OCI-LY7 (cell line): ENCODE measurements at regions not wholly inside any gene's neighbourhood (a gene's known extent, or its start where the extent isn't known, plus 50 kb on each side); places are given as distances from the start of the nearest gene placed in this dataset.
"Not testable (repeated sequence)": the region's sequence is repeated elsewhere in the genome, so short reads cannot be mapped to it uniquely, and the experiment has no call there.

Experiments
- BruUV-seq: library from RNA; stranded (reverse); fragments of 400-500 nt; replicated peaks from 2 replicates; lab custom pipeline; 2021; lab: Mats Ljungman, UMichigan
- CTCF ChIA-PET: fragments of 300-600 bp; sonication (Branson Sonifier 250); formaldehyde crosslinking; loops from one replicate; lab custom pipeline; 2022; ENCODE audit warnings: antibody characterized with exemption; ENCODE audit not compliant: unreplicated experiment; lab: Charles Lee
- POLR2A ChIA-PET: fragments of 300-600 bp; sonication (Branson Sonifier 250); formaldehyde crosslinking; loops from one replicate; lab custom pipeline; 2022; ENCODE audit warnings: antibody characterized with exemption; lab: Charles Lee
- DNase-seq: peaks from one replicate; pipeline ENCODE4 v3.0.0-alpha.2; 2015; ENCODE audit warnings: low spot score
- H2AFZ ChIP-seq: fragments of 200-600 bp; sonication (generic), shearing (Covaris generic); 2 replicates; pipeline ENCODE4 v1.6.1; 2014; ENCODE audit warnings: mild to moderate bottlenecking, antibody characterized with exemption, low read length, moderate library complexity
- H3K27ac ChIP-seq: fragments of 200-600 bp; sonication (generic); 2 replicates; pipeline ENCODE4 v1.5.1; 2014; ENCODE audit warnings: mixed run types, low read depth, mild to moderate bottlenecking, moderate library complexity, low read length, inconsistent platforms; ENCODE audit not compliant: poor library complexity, severe bottlenecking
- H3K36me3 ChIP-seq: fragments of 200-600 bp; sonication (generic); 2 replicates; pipeline ENCODE4 v1.6.1; 2014; ENCODE audit warnings: mild to moderate bottlenecking, antibody characterized with exemption, low read length, moderate library complexity, mixed read lengths; ENCODE audit not compliant: insufficient read depth
- H3K4me1 ChIP-seq: fragments of 200-600 bp; sonication (generic); 2 replicates; pipeline ENCODE4 v1.5.1; 2014; ENCODE audit warnings: mild to moderate bottlenecking, low read length; ENCODE audit not compliant: insufficient read depth, poor library complexity, severe bottlenecking
- H3K4me2 ChIP-seq: fragments of 200-600 bp; sonication (generic); 2 replicates; pipeline ENCODE4 v1.6.1; 2014; ENCODE audit warnings: mild to moderate bottlenecking, low read length
- H3K4me3 ChIP-seq: fragments of 200-600 bp; sonication (generic); 2 replicates; pipeline ENCODE4 v1.5.1; 2014; ENCODE audit warnings: mild to moderate bottlenecking, low read depth, low read length; ENCODE audit not compliant: poor library complexity, severe bottlenecking
- H3K79me2 ChIP-seq: fragments of 200-600 bp; sonication (generic); 2 replicates; pipeline ENCODE4 v1.6.1; 2016; ENCODE audit warnings: low read depth, mild to moderate bottlenecking, low read length, moderate library complexity, mixed read lengths; ENCODE audit not compliant: insufficient read depth
- H3K9me2 ChIP-seq: fragments of 200-600 bp; sonication (generic); 2 replicates; pipeline ENCODE4 v1.6.1; 2016; ENCODE audit warnings: mild to moderate bottlenecking, low read length, mixed read lengths; ENCODE audit not compliant: insufficient read depth
- H3K9me3 ChIP-seq: fragments of 200-600 bp; sonication (generic); 2 replicates; pipeline ENCODE4 v1.6.1; 2014; ENCODE audit warnings: mild to moderate bottlenecking, mixed run types, low read length, mixed read lengths
- H4K20me1 ChIP-seq: fragments of 200-600 bp; sonication (generic); 2 replicates; pipeline ENCODE4 v1.6.1; 2014; ENCODE audit warnings: mild to moderate bottlenecking, antibody characterized with exemption, low read length, moderate library complexity, mixed read lengths; ENCODE audit not compliant: insufficient read depth
- intact Hi-C: fragments of 100-400 bp; cut with micrococcal nuclease; formaldehyde crosslinking; loops from one replicate; pipeline ENCODE4 v1.10.0; 2022; ENCODE audit not compliant: unreplicated experiment

DNA sequence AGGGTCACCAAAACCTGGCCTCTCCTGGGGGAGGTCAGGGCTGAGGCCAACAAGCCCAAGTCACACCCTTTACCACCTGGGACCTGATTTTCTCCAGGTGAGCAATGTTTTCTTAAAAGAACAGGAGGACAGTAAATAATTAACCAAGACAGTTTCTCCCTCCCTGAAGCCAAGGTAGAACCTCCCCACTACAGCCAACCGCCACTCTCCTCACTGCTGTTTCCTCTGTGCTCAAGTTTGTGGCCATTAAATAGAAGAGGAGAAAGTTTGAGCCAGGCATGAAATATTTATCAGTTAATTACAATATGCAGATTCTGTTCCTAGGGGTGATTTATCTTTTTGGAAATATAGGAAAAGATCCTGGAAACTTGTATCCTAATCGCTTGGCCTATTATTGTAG, 150.6 kb upstream of the ANKRD20A1 start:
- H3K27ac ChIP-seq, H3K79me2 ChIP-seq, BruUV-seq, H3K4me1 ChIP-seq, H3K9me2 ChIP-seq, DNase-seq, CTCF ChIA-PET, H4K20me1 ChIP-seq, H3K9me3 ChIP-seq, POLR2A ChIA-PET, H3K36me3 ChIP-seq, H3K4me2 ChIP-seq, H3K4me3 ChIP-seq, H2AFZ ChIP-seq, intact Hi-C loops: not testable (repeated sequence)

DNA sequence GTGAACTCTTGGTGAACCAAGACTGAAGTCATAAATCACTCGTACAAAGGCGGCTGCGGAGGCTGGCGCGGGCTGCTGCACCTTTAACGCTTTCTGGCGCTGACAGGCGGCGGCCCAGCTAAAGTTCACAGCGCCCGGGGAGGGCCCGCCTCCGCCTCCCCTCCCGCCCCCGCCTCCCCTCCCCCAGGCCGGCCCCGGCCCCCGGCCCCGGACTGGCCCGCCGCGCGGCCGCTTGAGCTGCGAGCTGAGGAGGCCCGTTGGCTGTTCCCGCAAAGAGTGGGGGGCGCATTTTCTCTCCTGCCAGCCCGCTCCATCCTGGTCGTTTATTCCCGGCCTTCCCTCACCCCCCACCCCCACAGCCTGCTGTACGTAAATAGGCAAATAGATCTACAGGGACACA, 147.3 kb upstream of the ANKRD20A1 start:
- H3K4me1 ChIP-seq, H3K36me3 ChIP-seq, H3K9me3 ChIP-seq, H2AFZ ChIP-seq, DNase-seq, intact Hi-C loops, POLR2A ChIA-PET, CTCF ChIA-PET, H3K27ac ChIP-seq, H3K79me2 ChIP-seq, H3K4me3 ChIP-seq, H3K4me2 ChIP-seq, H3K9me2 ChIP-seq, H4K20me1 ChIP-seq, BruUV-seq: not testable (repeated sequence)

DNA sequence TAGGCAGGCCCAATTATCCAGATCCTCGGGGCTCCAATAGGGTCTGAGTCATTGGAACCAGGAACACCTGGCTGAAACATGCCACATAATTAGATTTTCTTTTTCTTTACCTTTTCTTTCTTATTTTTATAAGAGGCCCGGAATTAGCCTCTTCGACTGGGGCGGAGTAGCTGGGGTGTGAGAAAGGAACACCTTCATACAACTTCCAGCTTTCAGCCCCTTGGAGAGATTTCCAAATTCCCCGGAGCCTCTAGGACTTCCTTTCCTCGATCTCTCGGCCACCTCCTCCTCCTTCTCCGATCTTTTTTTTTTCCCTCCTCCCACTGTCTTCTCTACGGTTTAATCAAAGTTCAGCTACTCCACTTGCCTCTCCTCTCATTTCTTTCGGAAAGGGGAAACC, 146.8 kb upstream of the ANKRD20A1 start:
- H3K4me1 ChIP-seq, CTCF ChIA-PET, intact Hi-C loops, H3K9me3 ChIP-seq, H2AFZ ChIP-seq, H3K27ac ChIP-seq, H4K20me1 ChIP-seq, H3K9me2 ChIP-seq, H3K36me3 ChIP-seq, H3K4me3 ChIP-seq, H3K79me2 ChIP-seq, POLR2A ChIA-PET, H3K4me2 ChIP-seq: not testable (repeated sequence)
- TSS peak; percentile 70 for BruUV-seq
- peak; percentile 0 for DNase-seq

DNA sequence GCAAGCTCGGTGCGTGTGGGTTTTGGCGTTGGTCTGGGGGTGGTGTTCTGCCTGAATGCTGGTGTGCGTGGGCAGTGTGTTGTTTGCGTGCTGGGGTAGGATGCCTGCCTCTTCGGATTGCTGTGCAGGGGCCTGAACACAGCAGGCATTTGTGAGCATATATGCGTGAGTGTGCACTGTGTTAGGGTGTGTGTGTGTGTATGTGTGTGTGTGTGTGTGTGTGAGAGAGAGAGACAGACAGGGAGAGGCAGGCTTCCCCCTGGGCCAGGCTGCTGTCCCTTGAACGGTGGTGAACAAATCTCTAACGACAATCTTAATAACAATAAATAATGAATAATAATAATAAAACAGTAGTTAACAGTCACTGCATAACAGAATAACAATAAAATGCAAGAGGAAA, 145.8 kb upstream of the ANKRD20A1 start:
- H3K27ac ChIP-seq, H3K4me2 ChIP-seq, H3K9me3 ChIP-seq, H3K9me2 ChIP-seq, H3K4me1 ChIP-seq, H3K36me3 ChIP-seq, POLR2A ChIA-PET, BruUV-seq, CTCF ChIA-PET, DNase-seq, H2AFZ ChIP-seq, H3K79me2 ChIP-seq, intact Hi-C loops, H3K4me3 ChIP-seq, H4K20me1 ChIP-seq: not testable (repeated sequence)

DNA sequence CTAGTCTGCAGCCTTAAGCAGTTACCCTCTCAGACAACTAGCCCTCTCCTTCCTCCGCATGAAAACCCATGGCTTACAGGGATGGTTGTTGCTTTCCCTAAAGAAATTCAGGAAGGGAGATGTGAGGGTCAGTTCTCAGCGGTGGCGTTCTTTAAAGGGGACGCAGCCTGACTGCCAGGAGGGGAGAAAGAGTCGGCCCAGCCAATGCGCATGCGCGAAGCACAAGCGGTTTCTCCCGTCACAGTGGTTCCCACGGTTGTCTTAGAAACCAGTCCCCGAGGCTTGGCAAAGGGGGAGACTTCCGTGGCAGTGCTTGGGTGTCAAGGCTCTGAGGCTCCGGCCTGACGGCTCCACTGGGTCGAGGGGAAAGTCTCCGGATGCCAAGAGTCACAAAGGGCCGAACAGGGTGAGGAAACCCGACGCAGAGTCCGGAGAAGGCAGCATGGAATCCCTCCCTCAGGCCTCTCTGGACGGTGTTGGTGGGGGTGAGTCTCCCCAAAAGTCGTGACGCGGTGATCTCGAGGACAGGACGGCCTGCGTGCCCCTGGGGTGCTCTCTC, 140.8 kb upstream of the ANKRD20A1 start:
- H3K9me3 ChIP-seq, H3K27ac ChIP-seq, H4K20me1 ChIP-seq, H3K4me3 ChIP-seq, CTCF ChIA-PET, H2AFZ ChIP-seq, H3K79me2 ChIP-seq, BruUV-seq, H3K36me3 ChIP-seq, H3K4me2 ChIP-seq, H3K9me2 ChIP-seq, H3K4me1 ChIP-seq, intact Hi-C loops, POLR2A ChIA-PET, DNase-seq: not testable (repeated sequence)

DNA sequence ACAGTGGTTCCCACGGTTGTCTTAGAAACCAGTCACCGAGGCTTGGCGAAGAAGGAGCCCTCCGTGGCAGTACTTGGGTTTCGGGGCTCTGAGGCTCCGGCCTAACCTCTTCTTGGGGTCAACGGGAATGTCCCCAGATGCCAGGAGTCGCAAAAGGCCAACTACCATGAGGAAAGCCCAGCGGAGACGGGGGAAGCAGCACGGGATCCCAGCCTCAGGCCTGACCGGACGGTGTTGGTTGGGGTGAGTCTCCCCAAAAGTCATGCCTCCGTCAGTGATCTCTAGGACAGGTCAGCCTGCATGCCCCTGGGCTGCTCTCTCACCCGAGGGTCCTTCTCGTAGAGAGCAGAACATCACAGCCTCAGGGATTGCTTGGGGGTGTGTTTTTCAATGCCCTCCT, 138.2 kb upstream of the ANKRD20A1 start:
- BruUV-seq, H3K36me3 ChIP-seq, CTCF ChIA-PET, H3K4me2 ChIP-seq, intact Hi-C loops, H3K9me2 ChIP-seq, H3K27ac ChIP-seq, POLR2A ChIA-PET, H3K9me3 ChIP-seq, H3K79me2 ChIP-seq, H2AFZ ChIP-seq, DNase-seq, H3K4me3 ChIP-seq, H4K20me1 ChIP-seq, H3K4me1 ChIP-seq: not testable (repeated sequence)
